Adrenal gland (tissue), 9 donors: ENCODE measurements at regions not wholly inside any gene's neighbourhood (a gene's known extent, or its start where the extent isn't known, plus 50 kb on each side); places are given as distances from the start of the nearest gene placed in this dataset.

Experiments
- DNase-seq, 7 donors: peaks; one replicate each; pipeline ENCODE4 v3.0.0-alpha.2; 2019 to 2020
- H3K27ac ChIP-seq, 5 donors: fragments of 200-600 bp; sonication (generic) in 4 of 5; 1 replicate in 3 of 5; 2 replicates in 2 of 5; pipeline versions ENCODE4 v1.5.1 to v1.8.0; 2016 to 2020; ENCODE audit warnings: mild to moderate bottlenecking in 1 of 5
- H3K27me3 ChIP-seq: fragments of 200-600 bp; 2 replicates; pipeline ENCODE4 v1.8.0; 2021
- H3K36me3 ChIP-seq, 2 donors: fragments of 200-600 bp; replicated peaks in 1 of 2; 1 replicate in 1 of 2; 2 replicates in 1 of 2; pipeline versions ENCODE4 v1.5.1 to v1.8.0; 2018 to 2022
- H3K4me1 ChIP-seq, 2 donors: fragments of 200-600 bp; replicated peaks in 1 of 2; 1 replicate in 1 of 2; 2 replicates in 1 of 2; pipeline versions ENCODE4 v1.5.1 to v1.8.0; 2018 to 2021
- H3K4me3 ChIP-seq, 4 donors: fragments of 200-600 bp; sonication (generic) in 3 of 4; one replicate each; pipeline ENCODE4 v1.5.1; 2016 to 2018
- H3K9me3 ChIP-seq, 3 donors: fragments of 200-600 bp; sonication (generic) in 1 of 3; replicated peaks in 1 of 3; 1 replicate in 2 of 3; 2 replicates in 1 of 3; pipeline versions ENCODE4 v1.5.1 to v1.8.0; 2016 to 2021
- CTCF ChIP-seq, 6 experiments: fragments of 450-650 bp in 4 of 6; fragments of 200-600 bp in 2 of 6; sonication (generic) in 1 of 6; IDR thresholded peaks; 1 replicate in 5 of 6; 2 replicates in 1 of 6; pipeline versions ENCODE4 v1.5.1 to v1.8.0; 2016 to 2021; ENCODE audit warnings: antibody characterized with exemption in 6 of 6, mild to moderate bottlenecking in 2 of 6, moderate library complexity in 1 of 6
- POLR2A ChIP-seq, 2 donors: fragments of 450-650 bp; IDR thresholded peaks; one replicate each; pipeline ENCODE4 v1.6.1; 2017; ENCODE audit warnings: antibody characterized with exemption in 2 of 2, mild to moderate bottlenecking in 2 of 2, moderate library complexity in 1 of 2
- WGBS, 4 donors: extraction: QIAGEN DNeasy Blood & Tissue Kit in 2 of 4; methylation state at CpG; one replicate each; pipeline versions ENCODE4 v1.1.5 to v1.1.7; 2013 to 2017; 5-methylcytosine and 5-hydroxymethylcytosine counted together
- intact Hi-C, 2 donors: fragments of 100-400 bp; cut with DNase I; formaldehyde crosslinking; loops; one replicate each; pipeline versions ENCODE4 v1.14.1 to v1.15.0; 2022 to 2023
- donor health status: healthy with polysubstance abuse.
- donor health status: Bipolar disorder and iron deficiency.
- donor health status: DM: yes; HTN: yes; CAD: no.
- donor health status: DM: no; HTN: no; CAD: no.
- donor health status: DM: no; HTN: no; CAD: no.

DNA sequence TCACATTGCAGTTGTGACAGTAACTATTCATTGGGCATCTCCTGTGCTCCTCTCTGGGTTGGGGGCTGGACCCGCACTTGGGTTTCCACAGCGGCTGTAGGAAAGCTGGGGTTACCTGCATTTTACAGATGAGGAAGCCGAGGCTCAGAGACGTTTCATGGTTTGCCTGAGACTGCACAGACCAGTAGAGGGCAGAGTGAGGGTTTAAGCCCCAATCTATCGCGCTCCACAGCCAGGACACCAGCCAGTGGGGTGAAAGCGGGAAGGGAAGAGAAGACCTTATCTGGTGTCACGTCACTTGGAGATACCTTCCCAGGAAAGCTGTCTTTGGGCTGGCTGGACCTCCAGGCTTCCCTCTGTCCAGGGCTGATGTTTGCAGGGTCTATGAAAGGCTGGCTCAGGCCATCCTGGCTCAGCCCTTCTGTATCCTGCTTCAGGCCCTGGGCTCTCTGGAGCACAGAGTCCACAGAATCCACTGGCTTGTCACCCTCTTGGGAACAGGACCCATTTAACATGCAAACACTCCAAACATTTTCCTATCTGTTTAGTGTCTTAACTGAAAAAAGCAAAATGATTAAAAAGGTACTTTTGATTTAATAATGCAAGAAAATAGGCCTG, 167.7 kb downstream of the EMX2 start:
- TF ChIP-seq CTCF (IDR thresholded peaks at IDR 0.05) (no peak), POLR2A (IDR thresholded peaks at IDR 0.05) (no peak)
- intact Hi-C loops = no loop called here
- Histone ChIP-seq H3K27me3 (no peaks in the 10 kb centered on the region), H3K4me3 (no peak overlapping the region), H3K4me1 (no peaks in the 10 kb centered on the region), H3K27ac (no peak overlapping the region), H3K9me3 (no peaks in the 10 kb centered on the region), H3K36me3 (no peaks in the 10 kb centered on the region)
- no peak for DNase-seq
- 83 to 95% (median 86%) methylated on average over 7 to 8 of the region's 8 CpGs for WGBS, 4 donors

- Histone ChIP-seq H3K4me1 (no peaks in the 10 kb centered on the region), H3K9me3 (no peaks in the 10 kb centered on the region), H3K27ac (no peak overlapping the region), H3K36me3 (no peaks in the 10 kb centered on the region), H3K27me3 (peaks cover 9% of the 10 kb centered on the region), H3K4me3 (no peak overlapping the region)
- intact Hi-C loops = no loop called here
- WGBS, 4 donors = 80 to 90% (median 82%) methylated on average over 1 of the region's 1 CpG
- no peak for DNase-seq
- no peak for TF ChIP-seq POLR2A (IDR thresholded peaks at IDR 0.05)
- no peak for TF ChIP-seq CTCF (IDR thresholded peaks at IDR 0.05)
Observed at GRCh38 chr10:117716889-117717288, 174.3 kb downstream of the EMX2 start.

GRCh38 chr10:117718986-117719920, 176.7 kb downstream of the EMX2 start:
- Histone ChIP-seq H3K4me3 (no peak overlapping the region), H3K9me3 (no peaks in the 10 kb centered on the region), H3K36me3 (no peaks in the 10 kb centered on the region), H3K27ac (no peak overlapping the region), H3K27me3 (peaks cover 17% of the 10 kb centered on the region), H3K4me1 (no peaks in the 10 kb centered on the region)
- WGBS, 4 donors = 63 to 65% (median 65%) methylated on average over 8 to 9 of the region's 9 CpGs
- no peak for TF ChIP-seq POLR2A (IDR thresholded peaks at IDR 0.05)
- no peak for TF ChIP-seq CTCF (IDR thresholded peaks at IDR 0.05)
- intact Hi-C loops = no loop called here
- no peak for DNase-seq

- Histone ChIP-seq H3K27ac (no peak overlapping the region), H3K9me3 (no peaks in the 10 kb centered on the region), H3K36me3 (no peaks in the 10 kb centered on the region), H3K4me1 (no peaks in the 10 kb centered on the region), H3K4me3 (no peak overlapping the region), H3K27me3 (peaks cover 17% of the 10 kb centered on the region)
- intact Hi-C loops = no loop called here
- WGBS, 4 donors = 31 to 45% (median 44%) methylated on average over 21 of the region's 21 CpGs
- TF ChIP-seq POLR2A (IDR thresholded peaks at IDR 0.05) (no peak), CTCF (IDR thresholded peaks at IDR 0.05) (no peak)
- peak in 2 of 7 donors; percentile 11 to 37 for DNase-seq
Observed at GRCh38 chr10:117720931-117721835, 178.6 kb downstream of the EMX2 start.
